GM23338 (cell line): ENCODE measurements at regions not wholly inside any gene's neighbourhood (a gene's known extent, or its start where the extent isn't known, plus 50 kb on each side); places are given as distances from the start of the nearest gene placed in this dataset.

ENCODE experiments used
- ATAC-seq: fragments of 200-7000 bp; cut with Tn5 transposase; 3 replicates; pipeline ENCODE4 v1.9.1; 2020
- DNase-seq: peaks from one replicate; pipeline ENCODE4 v3.0.0-alpha.2; 2015; ENCODE audit warnings: low spot score
- H2AFZ ChIP-seq: fragments of 200-600 bp; sonication (generic); 2 replicates; pipeline ENCODE4 v1.8.0; 2016; ENCODE audit warnings: antibody characterized with exemption, mild to moderate bottlenecking, moderate library complexity
- H3F3A ChIP-seq: fragments of 200-600 bp; sonication (generic); replicated peaks from 2 replicates; pipeline ENCODE4 v1.8.0; 2017; ENCODE audit warnings: antibody characterized with exemption, mixed run types, low read depth
- H3K27ac ChIP-seq: fragments of 200-600 bp; sonication (generic); 2 replicates; pipeline ENCODE4 v1.6.1; 2016; ENCODE audit warnings: low read depth
- H3K27me3 ChIP-seq: fragments of 200-600 bp; sonication (generic); 2 replicates; pipeline ENCODE4 v1.8.0; 2016; ENCODE audit warnings: mild to moderate bottlenecking, mixed run types, moderate library complexity; ENCODE audit not compliant: insufficient read depth
- H3K36me3 ChIP-seq: fragments of 200-600 bp; sonication (generic); 2 replicates; pipeline ENCODE4 v1.8.0; 2016; ENCODE audit warnings: mild to moderate bottlenecking; ENCODE audit not compliant: insufficient read depth
- H3K4me1 ChIP-seq: fragments of 200-600 bp; sonication (generic); 2 replicates; pipeline ENCODE4 v1.8.0; 2016; ENCODE audit warnings: mild to moderate bottlenecking, moderate library complexity; ENCODE audit not compliant: insufficient read depth
- H3K4me2 ChIP-seq: fragments of 200-600 bp; sonication (generic); 2 replicates; pipeline ENCODE4 v1.7.1; 2017; ENCODE audit warnings: mixed run types
- H3K4me3 ChIP-seq: fragments of 200-600 bp; sonication (generic); 2 replicates; pipeline ENCODE4 v1.6.1; 2016; ENCODE audit warnings: mixed run types
- H3K79me2 ChIP-seq: fragments of 200-600 bp; sonication (generic); replicated peaks from 2 replicates; pipeline ENCODE4 v1.8.0; 2017; ENCODE audit warnings: mild to moderate bottlenecking; ENCODE audit not compliant: insufficient read depth
- H3K9me2 ChIP-seq: fragments of 200-600 bp; sonication (generic); 2 replicates; pipeline ENCODE4 v1.8.0; 2017; ENCODE audit not compliant: insufficient read depth
- H4K20me1 ChIP-seq: fragments of 200-600 bp; sonication (generic); replicated peaks from 2 replicates; pipeline ENCODE4 v1.8.0; 2017; ENCODE audit warnings: mild to moderate bottlenecking; ENCODE audit not compliant: insufficient read depth
- H3K27ac Mint-ChIP-seq: 2 replicates; pipeline ENCODE4 v1.8.0; 2020; ENCODE audit warnings: inconsistent platforms, mild to moderate bottlenecking, moderate library complexity, mixed read lengths
- H3K27me3 Mint-ChIP-seq: 3 replicates; pipeline ENCODE4 v1.8.0; 2022; ENCODE audit warnings: low read depth, mild to moderate bottlenecking, moderate library complexity, mixed read lengths, inconsistent platforms; ENCODE audit not compliant: insufficient read depth, poor library complexity
- H3K36me3 Mint-ChIP-seq: 3 replicates; pipeline ENCODE4 v1.8.0; 2021; ENCODE audit warnings: low read depth, mild to moderate bottlenecking, inconsistent platforms, moderate library complexity, mixed read lengths
- H3K4me1 Mint-ChIP-seq: 3 replicates; pipeline ENCODE4 v1.8.0; 2020; ENCODE audit warnings: mild to moderate bottlenecking, inconsistent platforms, mixed read lengths
- H3K4me3 Mint-ChIP-seq: 3 replicates; pipeline ENCODE4 v1.8.0; 2021; ENCODE audit warnings: moderate library complexity, mild to moderate bottlenecking, inconsistent platforms, mixed read lengths
- H3K9me3 Mint-ChIP-seq: 3 replicates; pipeline ENCODE4 v1.8.0; 2020; ENCODE audit warnings: moderate library complexity, mild to moderate bottlenecking, inconsistent platforms, mixed read lengths
- CREB1 ChIP-seq: fragments of 250-450 bp; sonication (Bioruptor Pico); IDR thresholded peaks from 2 replicates; pipeline ENCODE4 v1.5.0; 2020; ENCODE audit warnings: low read depth, mild to moderate bottlenecking, moderate library complexity
- EZH2 ChIP-seq: fragments of 200-600 bp; sonication (generic); IDR thresholded peaks from one replicate; pipeline ENCODE4 v1.8.0; 2017; ENCODE audit warnings: antibody characterized with exemption, mild to moderate bottlenecking, low read depth; ENCODE audit not compliant: unreplicated experiment
- EZH2phosphoT487 ChIP-seq: fragments of 200-600 bp; sonication (generic); IDR thresholded peaks from one replicate; pipeline ENCODE4 v1.8.1; 2018; ENCODE audit warnings: antibody characterized with exemption; ENCODE audit not compliant: unreplicated experiment
- JUNB ChIP-seq: IDR thresholded peaks from one replicate; pipeline ENCODE4 v1.6.1; 2016; ENCODE audit warnings: antibody characterized with exemption; ENCODE audit not compliant: unreplicated experiment
- POLR2AphosphoS5 ChIP-seq: IDR thresholded peaks from 2 replicates; pipeline ENCODE4 v1.6.1; 2016; ENCODE audit warnings: antibody characterized with exemption, low read depth
- STAT1 ChIP-seq: IDR thresholded peaks from one replicate; pipeline ENCODE4 v1.6.1; 2016; ENCODE audit warnings: antibody characterized with exemption; ENCODE audit not compliant: unreplicated experiment
- ZNF114 ChIP-seq: fragments of 250-450 bp; sonication (Bioruptor Pico); IDR thresholded peaks from 2 replicates; pipeline ENCODE4 v1.5.0; 2020; ENCODE audit warnings: mild to moderate bottlenecking, moderate library complexity
- TF ChIP-seq, protein P1 (sequence below), 2 experiments: fragments of 200-600 bp in 1 of 2; sonication (generic) in 1 of 2; conservative IDR thresholded peaks; 2 replicates each; pipeline versions ENCODE4 v1.5.1 to v1.6.1; 2016 to 2017; ENCODE audit warnings: antibody characterized with exemption in 2 of 2, low read depth in 2 of 2, mild to moderate bottlenecking in 2 of 2, moderate library complexity in 1 of 2
- TF ChIP-seq, protein P2 (sequence below): IDR thresholded peaks from 2 replicates; pipeline ENCODE4 v1.6.1; 2016; ENCODE audit warnings: antibody characterized with exemption
- TF ChIP-seq, protein P3 (sequence below): IDR thresholded peaks from one replicate; pipeline ENCODE4 v1.6.1; 2018; ENCODE audit warnings: antibody characterized with exemption; ENCODE audit not compliant: unreplicated experiment

DNA sequence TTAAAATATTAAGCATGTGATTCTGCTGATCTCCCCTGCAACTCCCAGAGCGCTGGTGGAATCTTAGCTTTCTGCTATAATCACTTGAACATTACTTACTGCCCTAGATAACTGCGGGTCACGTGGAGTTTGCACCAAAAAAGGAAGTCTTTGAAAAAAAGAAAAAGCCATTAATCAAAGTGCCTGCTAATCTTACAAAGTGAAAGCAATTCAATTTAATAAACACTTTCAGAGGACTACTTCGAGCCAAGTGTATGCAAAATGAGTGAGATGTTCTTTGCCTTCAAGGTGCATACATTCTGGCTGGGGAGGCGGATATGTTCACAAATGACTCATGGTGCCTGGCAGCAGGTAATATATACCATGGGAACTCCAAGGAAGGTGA, 109.9 kb upstream of the GAP43 start (continued):
- TF ChIP-seq, protein P1, sequence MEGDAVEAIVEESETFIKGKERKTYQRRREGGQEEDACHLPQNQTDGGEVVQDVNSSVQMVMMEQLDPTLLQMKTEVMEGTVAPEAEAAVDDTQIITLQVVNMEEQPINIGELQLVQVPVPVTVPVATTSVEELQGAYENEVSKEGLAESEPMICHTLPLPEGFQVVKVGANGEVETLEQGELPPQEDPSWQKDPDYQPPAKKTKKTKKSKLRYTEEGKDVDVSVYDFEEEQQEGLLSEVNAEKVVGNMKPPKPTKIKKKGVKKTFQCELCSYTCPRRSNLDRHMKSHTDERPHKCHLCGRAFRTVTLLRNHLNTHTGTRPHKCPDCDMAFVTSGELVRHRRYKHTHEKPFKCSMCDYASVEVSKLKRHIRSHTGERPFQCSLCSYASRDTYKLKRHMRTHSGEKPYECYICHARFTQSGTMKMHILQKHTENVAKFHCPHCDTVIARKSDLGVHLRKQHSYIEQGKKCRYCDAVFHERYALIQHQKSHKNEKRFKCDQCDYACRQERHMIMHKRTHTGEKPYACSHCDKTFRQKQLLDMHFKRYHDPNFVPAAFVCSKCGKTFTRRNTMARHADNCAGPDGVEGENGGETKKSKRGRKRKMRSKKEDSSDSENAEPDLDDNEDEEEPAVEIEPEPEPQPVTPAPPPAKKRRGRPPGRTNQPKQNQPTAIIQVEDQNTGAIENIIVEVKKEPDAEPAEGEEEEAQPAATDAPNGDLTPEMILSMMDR (conservative IDR thresholded peaks at IDR 0.05; ENCODE audit: low read depth in 2 of 2): no peak
- no peak for TF ChIP-seq ZNF114 (CRISPR knock-in tag)
- TF ChIP-seq, protein P2, sequence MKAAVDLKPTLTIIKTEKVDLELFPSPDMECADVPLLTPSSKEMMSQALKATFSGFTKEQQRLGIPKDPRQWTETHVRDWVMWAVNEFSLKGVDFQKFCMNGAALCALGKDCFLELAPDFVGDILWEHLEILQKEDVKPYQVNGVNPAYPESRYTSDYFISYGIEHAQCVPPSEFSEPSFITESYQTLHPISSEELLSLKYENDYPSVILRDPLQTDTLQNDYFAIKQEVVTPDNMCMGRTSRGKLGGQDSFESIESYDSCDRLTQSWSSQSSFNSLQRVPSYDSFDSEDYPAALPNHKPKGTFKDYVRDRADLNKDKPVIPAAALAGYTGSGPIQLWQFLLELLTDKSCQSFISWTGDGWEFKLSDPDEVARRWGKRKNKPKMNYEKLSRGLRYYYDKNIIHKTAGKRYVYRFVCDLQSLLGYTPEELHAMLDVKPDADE: no peak
- TF ChIP-seq, protein P3, sequence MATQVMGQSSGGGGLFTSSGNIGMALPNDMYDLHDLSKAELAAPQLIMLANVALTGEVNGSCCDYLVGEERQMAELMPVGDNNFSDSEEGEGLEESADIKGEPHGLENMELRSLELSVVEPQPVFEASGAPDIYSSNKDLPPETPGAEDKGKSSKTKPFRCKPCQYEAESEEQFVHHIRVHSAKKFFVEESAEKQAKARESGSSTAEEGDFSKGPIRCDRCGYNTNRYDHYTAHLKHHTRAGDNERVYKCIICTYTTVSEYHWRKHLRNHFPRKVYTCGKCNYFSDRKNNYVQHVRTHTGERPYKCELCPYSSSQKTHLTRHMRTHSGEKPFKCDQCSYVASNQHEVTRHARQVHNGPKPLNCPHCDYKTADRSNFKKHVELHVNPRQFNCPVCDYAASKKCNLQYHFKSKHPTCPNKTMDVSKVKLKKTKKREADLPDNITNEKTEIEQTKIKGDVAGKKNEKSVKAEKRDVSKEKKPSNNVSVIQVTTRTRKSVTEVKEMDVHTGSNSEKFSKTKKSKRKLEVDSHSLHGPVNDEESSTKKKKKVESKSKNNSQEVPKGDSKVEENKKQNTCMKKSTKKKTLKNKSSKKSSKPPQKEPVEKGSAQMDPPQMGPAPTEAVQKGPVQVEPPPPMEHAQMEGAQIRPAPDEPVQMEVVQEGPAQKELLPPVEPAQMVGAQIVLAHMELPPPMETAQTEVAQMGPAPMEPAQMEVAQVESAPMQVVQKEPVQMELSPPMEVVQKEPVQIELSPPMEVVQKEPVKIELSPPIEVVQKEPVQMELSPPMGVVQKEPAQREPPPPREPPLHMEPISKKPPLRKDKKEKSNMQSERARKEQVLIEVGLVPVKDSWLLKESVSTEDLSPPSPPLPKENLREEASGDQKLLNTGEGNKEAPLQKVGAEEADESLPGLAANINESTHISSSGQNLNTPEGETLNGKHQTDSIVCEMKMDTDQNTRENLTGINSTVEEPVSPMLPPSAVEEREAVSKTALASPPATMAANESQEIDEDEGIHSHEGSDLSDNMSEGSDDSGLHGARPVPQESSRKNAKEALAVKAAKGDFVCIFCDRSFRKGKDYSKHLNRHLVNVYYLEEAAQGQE: no peak

DNA sequence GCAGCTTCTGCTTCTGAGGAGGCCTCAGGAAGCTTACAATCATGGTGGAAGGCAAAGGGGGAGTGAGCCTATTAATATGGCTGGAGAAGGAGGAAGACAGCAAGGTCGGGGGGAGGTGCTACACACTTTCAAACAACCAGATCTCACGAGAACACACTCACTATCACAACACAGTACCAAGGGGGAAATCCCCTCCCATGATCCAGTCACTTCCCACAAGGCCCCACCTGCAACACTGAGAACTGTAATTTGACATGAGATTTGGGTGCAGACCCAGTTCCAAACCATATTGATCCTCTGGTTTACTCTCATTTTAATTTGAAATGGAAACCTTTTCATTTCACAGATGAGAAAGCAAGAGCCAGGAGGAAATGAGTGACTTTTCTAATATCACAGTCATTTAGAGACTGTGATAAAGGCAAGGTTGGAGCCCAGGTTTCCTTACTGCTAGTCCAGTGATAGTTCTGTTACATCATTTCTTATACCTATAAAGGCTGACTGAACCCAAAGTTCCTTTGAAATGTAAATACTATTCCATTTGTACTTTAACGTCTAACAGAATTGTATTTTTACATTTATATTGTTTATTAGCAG, 105.8 kb upstream of the GAP43 start:
- Mint-ChIP-seq H3K4me1 (peaks cover 35% of the 10 kb centered on the region), H3K4me3 (no peak overlapping the region), H3K27me3 (peaks cover 8% of the 10 kb centered on the region), H3K9me3 (no peaks in the 10 kb centered on the region; the same call in 2 of the 3 replicates), H3K36me3 (no peaks in the 10 kb centered on the region), H3K27ac (no peak overlapping the region)
- no peaks in the 10 kb centered on the region for H3K79me2 ChIP-seq
- no peaks in the 10 kb centered on the region for H3K27me3 ChIP-seq
- DNase-seq: no peak
- no peak for ATAC-seq
- H2AFZ ChIP-seq: no peak overlapping the region
- peaks cover 5% of the 10 kb centered on the region; the same call in 1 of the 2 replicates for H3K9me2 ChIP-seq
- H4K20me1 ChIP-seq: no peaks in the 10 kb centered on the region
- peaks cover 20% of the 10 kb centered on the region; the same call in 1 of the 2 replicates for H3K4me1 ChIP-seq
- no peak overlapping the region for H3K4me3 ChIP-seq
- H3K4me2 ChIP-seq: no peak overlapping the region
- H3F3A ChIP-seq: no peaks in the 10 kb centered on the region
- no peak overlapping the region for H3K27ac ChIP-seq
- H3K36me3 ChIP-seq: no peaks in the 10 kb centered on the region
- TF ChIP-seq STAT1 (no peak), JUNB (no peak), CREB1 (CRISPR knock-in tag) (no peak), POLR2AphosphoS5 (no peak), EZH2phosphoT487 (no peak), ZNF114 (CRISPR knock-in tag) (no peak), EZH2 (no peak)
- TF ChIP-seq, protein P3: no peak
- TF ChIP-seq, protein P2: no peak
